Activated naive CD8-positive, alpha-beta T cell treated with anti-CD3 and anti-CD28 coated beads, Interleukin-2, amount 10 ng/mL, durations not matched to agents 7 days and 5 days (primary cell): ENCODE measurements at regions not wholly inside any gene's neighbourhood (a gene's known extent, or its start where the extent isn't known, plus 50 kb on each side); places are given as distances from the start of the nearest gene placed in this dataset.

ENCODE experiments used
- ATAC-seq: fragments of 150-1000 bp; cut with Tn5 transposase; one replicate; pipeline ENCODE4 v1.10.0; 2021; ENCODE audit warnings: low read depth, moderate library complexity
- POLR2A ChIA-PET: fragments of 350-600 bp; sonication (Branson Sonifier 250); formaldehyde crosslinking; loops from one replicate; lab custom pipeline; 2021; ENCODE audit warnings: antibody characterized with exemption; lab: Charles Lee
- DNase-seq: peaks from one replicate; pipeline ENCODE4 v3.0.0; 2021
- H3K27ac Mint-ChIP-seq: one replicate; pipeline ENCODE4 v1.8.0; 2022; ENCODE audit warnings: mild to moderate bottlenecking, mixed read lengths
- H3K27me3 Mint-ChIP-seq: one replicate; pipeline ENCODE4 v1.8.0; 2022; ENCODE audit warnings: mild to moderate bottlenecking, moderate library complexity, mixed read lengths
- H3K36me3 Mint-ChIP-seq: one replicate; pipeline ENCODE4 v1.8.0; 2021; ENCODE audit warnings: mild to moderate bottlenecking, mixed read lengths
- H3K4me1 Mint-ChIP-seq: one replicate; pipeline ENCODE4 v1.8.0; 2021; ENCODE audit warnings: mixed read lengths
- H3K4me3 Mint-ChIP-seq: one replicate; pipeline ENCODE4 v1.8.0; 2022; ENCODE audit warnings: mild to moderate bottlenecking, moderate library complexity, mixed read lengths
- H3K9me3 Mint-ChIP-seq: one replicate; pipeline ENCODE4 v1.8.0; 2021; ENCODE audit warnings: mixed read lengths

- DNase-seq, result no peak
- no peaks in the 10 kb centered on the region for H3K4me1 Mint-ChIP-seq
- no peak overlapping the region for H3K27ac Mint-ChIP-seq
- POLR2A ChIA-PET, result no interaction called here
- H3K9me3 Mint-ChIP-seq, result peaks cover 6% of the 10 kb centered on the region
- H3K4me3 Mint-ChIP-seq, result no peak overlapping the region
- ATAC-seq, result no peak
- no peaks in the 10 kb centered on the region for H3K27me3 Mint-ChIP-seq
- H3K36me3 Mint-ChIP-seq, result peaks cover 25% of the 10 kb centered on the region
These were observed 91.8 kb upstream of the TMEM168 start for GRCh38 chr7:112882022-112882421.

DNA sequence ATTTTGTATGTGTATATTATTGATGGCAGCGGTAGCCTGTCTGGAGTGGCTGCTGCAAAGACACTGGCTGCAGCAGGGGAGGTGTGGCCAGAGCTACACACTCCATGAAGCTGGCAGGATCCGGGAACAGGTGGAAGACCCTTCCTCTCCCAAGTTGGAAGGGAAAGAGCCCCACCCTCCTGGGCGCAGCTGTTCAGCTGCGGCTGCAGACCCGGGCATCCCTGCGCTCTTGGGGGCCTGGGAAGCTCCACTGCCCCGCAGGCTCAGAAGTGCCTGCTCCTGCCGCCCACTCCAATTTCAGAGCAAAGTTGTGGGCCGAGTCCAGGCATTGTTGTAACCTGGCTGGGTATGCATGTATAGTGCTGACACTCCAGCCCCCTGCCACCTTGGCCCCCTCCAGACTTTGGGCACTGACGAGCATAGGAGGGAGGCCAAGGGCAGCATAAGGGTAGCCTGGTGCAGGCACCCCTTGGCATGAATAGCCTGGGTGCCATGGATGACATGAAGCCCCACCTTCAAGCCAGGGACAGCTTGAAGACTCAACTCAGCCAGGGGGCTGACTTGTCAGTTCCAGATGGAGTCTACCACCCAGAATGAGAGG, 90.7 kb upstream of the TMEM168 start:
- no peak for ATAC-seq
- peaks cover 23% of the 10 kb centered on the region for H3K36me3 Mint-ChIP-seq
- H3K4me1 Mint-ChIP-seq, result no peaks in the 10 kb centered on the region
- no peaks in the 10 kb centered on the region for H3K27me3 Mint-ChIP-seq
- no peak overlapping the region for H3K4me3 Mint-ChIP-seq
- peaks cover 4% of the 10 kb centered on the region for H3K9me3 Mint-ChIP-seq
- H3K27ac Mint-ChIP-seq, result no peak overlapping the region
- DNase-seq, result no peak
- POLR2A ChIA-PET, result no interaction called here

- Mint-ChIP-seq H3K4me1 (peaks cover 5% of the 10 kb centered on the region), H3K27me3 (no peaks in the 10 kb centered on the region), H3K9me3 (no peaks in the 10 kb centered on the region), H3K4me3 (no peak overlapping the region), H3K27ac (peak overlapping the region; percentile 15), H3K36me3 (peaks cover 11% of the 10 kb centered on the region)
- ATAC-seq, result no peak
- DNase-seq, result no peak
- POLR2A ChIA-PET, result no interaction called here
These were observed 87.7 kb upstream of the TMEM168 start for GRCh38 chr7:112877691-112878460.

GRCh38 chr7:112876877-112877276, 86.7 kb upstream of the TMEM168 start:
- H3K4me1 Mint-ChIP-seq, result peaks cover 7% of the 10 kb centered on the region
- no peaks in the 10 kb centered on the region for H3K9me3 Mint-ChIP-seq
- H3K36me3 Mint-ChIP-seq, result peaks cover 9% of the 10 kb centered on the region
- H3K27ac Mint-ChIP-seq, result no peak overlapping the region
- ATAC-seq, result no peak
- no peak overlapping the region for H3K4me3 Mint-ChIP-seq
- no peak for DNase-seq
- POLR2A ChIA-PET, result no interaction called here
- H3K27me3 Mint-ChIP-seq, result no peaks in the 10 kb centered on the region

GRCh38 chr7:112874909-112875308, 84.7 kb upstream of the TMEM168 start:
- no peak for DNase-seq
- Mint-ChIP-seq H3K27me3 (no peaks in the 10 kb centered on the region), H3K27ac (no peak overlapping the region), H3K36me3 (peaks cover 9% of the 10 kb centered on the region), H3K4me3 (no peak overlapping the region), H3K4me1 (peaks cover 7% of the 10 kb centered on the region), H3K9me3 (no peaks in the 10 kb centered on the region)
- POLR2A ChIA-PET, result no interaction called here
- no peak for ATAC-seq

GRCh38 chr7:112873831-112874553, 83.8 kb upstream of the TMEM168 start:
- H3K27ac Mint-ChIP-seq, result no peak overlapping the region
- DNase-seq (no peak), ATAC-seq (no peak)
- POLR2A ChIA-PET, result no interaction called here
- H3K27me3 Mint-ChIP-seq, result no peaks in the 10 kb centered on the region
- no peak overlapping the region for H3K4me3 Mint-ChIP-seq
- peaks cover 8% of the 10 kb centered on the region for H3K4me1 Mint-ChIP-seq
- H3K36me3 Mint-ChIP-seq, result peaks cover 9% of the 10 kb centered on the region
- no peaks in the 10 kb centered on the region for H3K9me3 Mint-ChIP-seq

- peaks cover 3% of the 10 kb centered on the region for H3K36me3 Mint-ChIP-seq
- H3K4me3 Mint-ChIP-seq, result no peak overlapping the region
- ATAC-seq (peak; percentile 39), DNase-seq (peak; percentile 45)
- H3K27me3 Mint-ChIP-seq, result no peaks in the 10 kb centered on the region
- POLR2A ChIA-PET, result no interaction called here
- no peaks in the 10 kb centered on the region for H3K9me3 Mint-ChIP-seq
- peaks cover 13% of the 10 kb centered on the region for H3K4me1 Mint-ChIP-seq
- H3K27ac Mint-ChIP-seq, result no peak overlapping the region
These were observed 79.0 kb upstream of the TMEM168 start for GRCh38 chr7:112869111-112869774.

- POLR2A ChIA-PET, result no interaction called here
- no peaks in the 10 kb centered on the region for H3K27me3 Mint-ChIP-seq
- no peak for ATAC-seq
These were observed 78.4 kb upstream of the TMEM168 start for GRCh38 chr7:112868609-112869008.

DNA sequence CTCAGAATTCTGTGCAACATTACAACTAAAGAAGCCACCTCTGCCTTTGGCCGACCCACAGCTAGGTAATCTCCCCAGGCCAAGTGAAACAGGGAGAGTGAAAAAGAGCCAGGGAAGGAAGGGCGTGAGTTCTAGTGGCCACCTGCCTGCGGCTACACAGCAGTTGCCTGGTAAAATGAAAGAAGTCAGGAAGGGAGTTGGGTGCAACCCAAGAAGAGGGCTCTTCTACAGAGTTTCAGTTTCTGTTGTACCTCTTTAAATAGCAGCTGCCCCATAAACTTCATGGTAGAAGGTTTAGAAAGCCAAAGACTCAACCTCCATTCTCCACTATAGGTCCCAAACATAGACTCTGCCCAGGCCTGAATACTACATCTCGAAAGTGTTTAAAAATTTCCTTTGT, 76.2 kb upstream of the TMEM168 start:
- Mint-ChIP-seq H3K4me3 (no peak overlapping the region), H3K27me3 (no peaks in the 10 kb centered on the region), H3K4me1 (peaks cover 6% of the 10 kb centered on the region), H3K27ac (no peak overlapping the region), H3K36me3 (peaks cover 5% of the 10 kb centered on the region), H3K9me3 (peaks cover 3% of the 10 kb centered on the region)
- ATAC-seq (no peak), DNase-seq (no peak)
- POLR2A ChIA-PET, result no interaction called here

More at GRCh38 chr7:112868609-112869008, 78.4 kb upstream of the TMEM168 start:
- no peak overlapping the region for H3K27ac Mint-ChIP-seq
- no peak overlapping the region for H3K4me3 Mint-ChIP-seq
- H3K36me3 Mint-ChIP-seq, result peaks cover 4% of the 10 kb centered on the region
- peaks cover 8% of the 10 kb centered on the region for H3K4me1 Mint-ChIP-seq
- DNase-seq, result no peak
- H3K9me3 Mint-ChIP-seq, result peaks cover 3% of the 10 kb centered on the region

- Mint-ChIP-seq H3K36me3 (peaks cover 5% of the 10 kb centered on the region), H3K4me1 (peaks cover 6% of the 10 kb centered on the region), H3K4me3 (no peak overlapping the region), H3K27ac (no peak overlapping the region), H3K27me3 (no peaks in the 10 kb centered on the region), H3K9me3 (peaks cover 3% of the 10 kb centered on the region)
- DNase-seq, result no peak
- no peak for ATAC-seq
- POLR2A ChIA-PET, result no interaction called here
These were observed 74.2 kb upstream of the TMEM168 start for GRCh38 chr7:112864380-112864779.

- DNase-seq (no peak), ATAC-seq (no peak)
- peaks cover 7% of the 10 kb centered on the region for H3K36me3 Mint-ChIP-seq
- POLR2A ChIA-PET, result no interaction called here
- no peak overlapping the region for H3K27ac Mint-ChIP-seq
- no peak overlapping the region for H3K4me3 Mint-ChIP-seq
- H3K4me1 Mint-ChIP-seq, result no peaks in the 10 kb centered on the region
- no peaks in the 10 kb centered on the region for H3K27me3 Mint-ChIP-seq
- H3K9me3 Mint-ChIP-seq, result peaks cover under 1% of the 10 kb centered on the region
These were observed 68.6 kb upstream of the TMEM168 start for GRCh38 chr7:112858838-112859237.

- H3K27me3 Mint-ChIP-seq, result no peaks in the 10 kb centered on the region
- DNase-seq, result no peak
- H3K36me3 Mint-ChIP-seq, result peaks cover 11% of the 10 kb centered on the region
- peaks cover 2% of the 10 kb centered on the region for H3K9me3 Mint-ChIP-seq
- no peak overlapping the region for H3K27ac Mint-ChIP-seq
- H3K4me1 Mint-ChIP-seq, result no peaks in the 10 kb centered on the region
- no peak for ATAC-seq
- no peak overlapping the region for H3K4me3 Mint-ChIP-seq
- POLR2A ChIA-PET, result no interaction called here
These were observed 65.0 kb upstream of the TMEM168 start for GRCh38 chr7:112855227-112855626.

- no peak for DNase-seq
- no peaks in the 10 kb centered on the region for H3K27me3 Mint-ChIP-seq
- H3K36me3 Mint-ChIP-seq, result peaks cover 14% of the 10 kb centered on the region
- no peak overlapping the region for H3K4me3 Mint-ChIP-seq
- H3K4me1 Mint-ChIP-seq, result no peaks in the 10 kb centered on the region
- no peak for ATAC-seq
- no peak overlapping the region for H3K27ac Mint-ChIP-seq
- POLR2A ChIA-PET, result no interaction called here
- H3K9me3 Mint-ChIP-seq, result peaks cover 4% of the 10 kb centered on the region
These were observed 64.0 kb upstream of the TMEM168 start for GRCh38 chr7:112854169-112854568.
